HCT116 (cell line): ENCODE measurements at regions not wholly inside any gene's neighbourhood (a gene's known extent, or its start where the extent isn't known, plus 50 kb on each side); places are given as distances from the start of the nearest gene placed in this dataset.

Experiments used
- ATAC-seq: fragments of 200-7000 bp; cut with Tn5 transposase; 2 replicates; pipeline ENCODE4 v1.9.1; 2020; ENCODE audit warnings: mild to moderate bottlenecking, moderate library complexity
- BruUV-seq: library from RNA; stranded (reverse); fragments of 400-500 nt; replicated peaks from 2 replicates; lab custom pipeline; 2021; lab: Mats Ljungman, UMichigan
- CTCF ChIA-PET: fragments of 300-600 bp; sonication (Branson Sonifier 250); formaldehyde crosslinking; loops from one replicate; lab custom pipeline; 2021; ENCODE audit warnings: antibody characterized with exemption; lab: Charles Lee
- POLR2A ChIA-PET: fragments of 300-600, 350-600 bp; sonication (Branson Sonifier 250); formaldehyde crosslinking; loops from one replicate; lab custom pipeline; 2021; ENCODE audit warnings: antibody characterized with exemption; lab: Charles Lee
- RAD21 ChIA-PET, 2 experiments: fragments of 300-600 bp; sonication (Branson Sonifier 250); formaldehyde crosslinking; loops; one replicate each; lab custom pipeline; 2023; ENCODE audit warnings: low total read pairs in 2 of 2; ENCODE audit not compliant: uncharacterized antibody in 2 of 2, unreplicated experiment in 2 of 2, low non-redundant PET in 1 of 2; lab: Charles Lee
- DNase-seq: peaks from one replicate; pipeline ENCODE4 v3.0.0-alpha.2; 2010; ENCODE audit warnings: low read depth, low spot score
- H2AFZ ChIP-seq: fragments of 200-600 bp; shearing (Covaris generic), sonication (generic); 2 replicates; pipeline ENCODE4 v1.6.1; 2017; ENCODE audit warnings: low read depth, mixed run types, mixed read lengths, antibody characterized with exemption, low read length; ENCODE audit not compliant: poor library complexity, severe bottlenecking
- H3K27ac ChIP-seq: 2 replicates; pipeline ENCODE4 v1.5.1; 2012; ENCODE audit warnings: low read depth, low read length
- H3K27me3 ChIP-seq: fragments of 200-600 bp; sonication (generic); 2 replicates; pipeline ENCODE4 v1.6.1; 2016; ENCODE audit warnings: mixed run types, low read length, mixed read lengths; ENCODE audit not compliant: insufficient read depth
- H3K36me3 ChIP-seq, 2 experiments: fragments of 200-500 bp in 1 of 2; fragments of 200-600 bp in 1 of 2; sonication (Bioruptor generic) in 1 of 2; sonication (generic) in 1 of 2; 2 replicates each; pipeline versions ENCODE4 v1.5.1 to v1.6.1; 2014 to 2016; ENCODE audit warnings: low read length in 2 of 2, inconsistent platforms in 1 of 2, mixed read lengths in 1 of 2, mixed run types in 1 of 2; ENCODE audit not compliant: insufficient read depth in 2 of 2, control insufficient read depth in 1 of 2
- H3K4me1 ChIP-seq, 2 experiments: fragments of 200-600 bp in 1 of 2; sonication (generic) in 1 of 2; 2 replicates each; pipeline versions ENCODE4 v1.5.1 to v1.6.1; 2012 to 2017; ENCODE audit warnings: low read length in 2 of 2, inconsistent platforms in 1 of 2, mild to moderate bottlenecking in 1 of 2, mixed read lengths in 1 of 2, mixed run types in 1 of 2, moderate library complexity in 1 of 2; ENCODE audit not compliant: insufficient read depth in 2 of 2, control insufficient read depth in 1 of 2
- H3K4me2 ChIP-seq: fragments of 200-600 bp; sonication (generic); 2 replicates; pipeline ENCODE4 v1.6.1; 2017; ENCODE audit warnings: mixed run types, low read length, mixed read lengths
- H3K4me3 ChIP-seq, 2 experiments: fragments of 200-600 bp in 1 of 2; sonication (generic) in 1 of 2; replicated peaks in 1 of 2; 2 replicates each; pipeline ENCODE4 v1.5.1; 2011 to 2016; ENCODE audit warnings: low read length in 2 of 2, control low read depth in 1 of 2, low read depth in 1 of 2, mild to moderate bottlenecking in 1 of 2, mixed read lengths in 1 of 2, mixed run types in 1 of 2
- H3K79me2 ChIP-seq: fragments of 200-600 bp; sonication (generic); 2 replicates; pipeline ENCODE4 v1.6.1; 2017; ENCODE audit warnings: mild to moderate bottlenecking, mixed run types, low read length, moderate library complexity, mixed read lengths; ENCODE audit not compliant: insufficient read depth
- H3K9ac ChIP-seq: fragments of 200-600 bp; sonication (generic); 2 replicates; pipeline ENCODE4 v1.6.1; 2016; ENCODE audit warnings: low read length, mixed read lengths
- H3K9me2 ChIP-seq: fragments of 200-600 bp; sonication (generic), shearing (Covaris generic); 2 replicates; pipeline ENCODE4 v1.6.1; 2017; ENCODE audit warnings: mixed run types, mild to moderate bottlenecking, moderate library complexity; ENCODE audit not compliant: insufficient read depth
- H3K9me3 ChIP-seq, 2 experiments: fragments of 200-500 bp in 1 of 2; fragments of 200-600 bp in 1 of 2; sonication (Bioruptor generic) in 1 of 2; sonication (generic) in 1 of 2; 2 replicates each; pipeline ENCODE4 v1.6.1; 2014 to 2017; ENCODE audit warnings: low read length in 2 of 2, mixed read lengths in 2 of 2, inconsistent platforms in 1 of 2, low read depth in 1 of 2, mild to moderate bottlenecking in 1 of 2, mixed run types in 1 of 2, moderate library complexity in 1 of 2; ENCODE audit not compliant: control insufficient read depth in 1 of 2, insufficient read depth in 1 of 2
- H4K20me1 ChIP-seq: fragments of 200-600 bp; sonication (generic), shearing (Covaris generic); 2 replicates; pipeline ENCODE4 v1.6.1; 2017; ENCODE audit warnings: mixed run types, mild to moderate bottlenecking, moderate library complexity; ENCODE audit not compliant: insufficient read depth
- CBX3 ChIP-seq: IDR thresholded peaks from 2 replicates; pipeline ENCODE4 v1.6.1; 2012; ENCODE audit warnings: low read depth
- CEBPB ChIP-seq: IDR thresholded peaks from 2 replicates; pipeline ENCODE4 v1.6.1; 2012; ENCODE audit warnings: low read depth
- EGR1 ChIP-seq: IDR thresholded peaks from 2 replicates; pipeline ENCODE4 v1.6.1; 2012; ENCODE audit warnings: low read depth
- ELF1 ChIP-seq: IDR thresholded peaks from 2 replicates; pipeline ENCODE4 v1.6.1; 2012; ENCODE audit warnings: low read depth, borderline replicate concordance
- EZH2 ChIP-seq: fragments of 200-600 bp; sonication (generic); IDR thresholded peaks from 2 replicates; pipeline ENCODE4 v1.6.1; 2017; ENCODE audit warnings: antibody characterized with exemption, mixed run types
- EZH2phosphoT487 ChIP-seq: fragments of 200-600 bp; IDR thresholded peaks from 2 replicates; pipeline ENCODE4 v1.6.1; 2018; ENCODE audit warnings: antibody characterized with exemption, borderline replicate concordance
- JUND ChIP-seq: IDR thresholded peaks from 2 replicates; pipeline ENCODE4 v1.6.1; 2012
- POLR2A ChIP-seq: IDR thresholded peaks from 2 replicates; pipeline ENCODE4 v1.7.0; 2011; ENCODE audit warnings: borderline replicate concordance; ENCODE audit not compliant: insufficient read depth, insufficient read length; ENCODE audit errors: extremely low read depth
- POLR2AphosphoS5 ChIP-seq: IDR thresholded peaks from 2 replicates; pipeline ENCODE4 v1.6.1; 2011; ENCODE audit warnings: mild to moderate bottlenecking, low read depth, low read length, moderate library complexity
- RAD21 ChIP-seq: IDR thresholded peaks from 2 replicates; pipeline ENCODE4 v1.6.1; 2012; ENCODE audit warnings: low read depth, mild to moderate bottlenecking
- SIN3A ChIP-seq: IDR thresholded peaks from 2 replicates; pipeline ENCODE4 v1.6.1; 2012; ENCODE audit warnings: low read depth
- SP1 ChIP-seq: IDR thresholded peaks from 2 replicates; pipeline ENCODE4 v1.6.1; 2012; ENCODE audit warnings: low read depth
- SRF ChIP-seq: IDR thresholded peaks from 2 replicates; pipeline ENCODE4 v1.6.1; 2012; ENCODE audit warnings: low read depth
- TCF7L2 ChIP-seq: IDR thresholded peaks from 2 replicates; pipeline ENCODE4 v1.7.0; 2011; ENCODE audit warnings: borderline replicate concordance, inconsistent platforms; ENCODE audit not compliant: insufficient read depth, insufficient read length; ENCODE audit errors: extremely low read depth
- YY1 ChIP-seq: IDR thresholded peaks from 2 replicates; pipeline ENCODE4 v1.6.1; 2011; ENCODE audit warnings: low read length, low read depth, moderate library complexity, mild to moderate bottlenecking; ENCODE audit not compliant: insufficient replicate concordance; ENCODE audit errors: extremely low read depth
- ZNF274 ChIP-seq: fragments of 200-500 bp; sonication (Bioruptor generic); IDR thresholded peaks from 2 replicates; pipeline ENCODE4 v1.6.1; 2014; ENCODE audit warnings: mild to moderate bottlenecking, low read depth, low read length, inconsistent platforms
- intact Hi-C: fragments of 100-400 bp; cut with micrococcal nuclease; formaldehyde crosslinking; loops from 2 replicates; pipeline ENCODE4 v1.10.0; 2022
- TF ChIP-seq, protein P1 (sequence below): IDR thresholded peaks from 2 replicates; pipeline ENCODE4 v1.6.1; 2012
- TF ChIP-seq, protein P2 (sequence below): IDR thresholded peaks from 2 replicates; pipeline ENCODE4 v1.6.1; 2012
- TF ChIP-seq, protein P3 (sequence below): IDR thresholded peaks from 2 replicates; pipeline ENCODE4 v1.6.1; 2011; ENCODE audit warnings: mild to moderate bottlenecking, low read length, moderate library complexity; ENCODE audit not compliant: insufficient replicate concordance; ENCODE audit errors: extremely low read depth
- TF ChIP-seq, protein P4 (sequence below): IDR thresholded peaks from 2 replicates; pipeline ENCODE4 v1.6.1; 2012; ENCODE audit warnings: low read depth

DNA sequence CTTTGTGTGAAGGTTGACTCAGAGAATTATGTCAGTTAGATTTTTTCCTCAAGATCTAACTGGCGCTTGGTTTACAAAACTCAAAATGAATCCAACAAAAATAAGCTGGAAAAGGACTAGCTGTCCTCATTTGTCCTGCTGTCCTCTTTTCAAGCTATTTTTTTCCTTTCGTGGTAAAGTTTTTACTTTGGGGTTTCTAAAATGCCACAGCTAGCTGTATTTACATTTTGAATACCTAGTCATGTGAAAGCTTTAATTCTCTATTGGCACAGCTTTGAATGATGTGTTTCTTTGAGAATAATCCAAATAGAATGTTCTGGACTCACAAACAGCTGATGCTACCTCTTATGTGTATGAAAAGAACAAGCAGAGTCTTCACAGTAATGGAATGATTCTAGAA is 673.6 kb upstream of the NR5A2 start:
- no peak overlapping the region for H3K4me3 ChIP-seq
- no peaks in the 10 kb centered on the region for H4K20me1 ChIP-seq
- no peaks in the 10 kb centered on the region for H3K9me3 ChIP-seq
- ATAC-seq (no peak), DNase-seq (no peak)
- CTCF ChIA-PET: no interaction called here
- no peaks in the 10 kb centered on the region for H3K4me1 ChIP-seq
- BruUV-seq: no TSS peak
- intact Hi-C loops: no loop called here
- POLR2A ChIA-PET: no interaction called here
- no peaks in the 10 kb centered on the region for H3K9me2 ChIP-seq
- H3K27me3 ChIP-seq: no peaks in the 10 kb centered on the region
- H3K9ac ChIP-seq: no peak overlapping the region
- H3K27ac ChIP-seq: no peak overlapping the region
- H3K79me2 ChIP-seq: no peaks in the 10 kb centered on the region
- TF ChIP-seq, protein P1, sequence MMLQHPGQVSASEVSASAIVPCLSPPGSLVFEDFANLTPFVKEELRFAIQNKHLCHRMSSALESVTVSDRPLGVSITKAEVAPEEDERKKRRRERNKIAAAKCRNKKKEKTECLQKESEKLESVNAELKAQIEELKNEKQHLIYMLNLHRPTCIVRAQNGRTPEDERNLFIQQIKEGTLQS: no peak
- TF ChIP-seq RAD21 (no peak), EZH2 (no peak), SRF (no peak), CEBPB (no peak), SP1 (no peak), TCF7L2 (no peak), ELF1 (no peak), POLR2A (no peak), CBX3 (no peak), SIN3A (no peak), ZNF274 (no peak), JUND (no peak), POLR2AphosphoS5 (no peak), EZH2phosphoT487 (no peak), YY1 (no peak), EGR1 (no peak)
- TF ChIP-seq, protein P2, sequence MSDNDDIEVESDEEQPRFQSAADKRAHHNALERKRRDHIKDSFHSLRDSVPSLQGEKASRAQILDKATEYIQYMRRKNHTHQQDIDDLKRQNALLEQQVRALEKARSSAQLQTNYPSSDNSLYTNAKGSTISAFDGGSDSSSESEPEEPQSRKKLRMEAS: no peak
- TF ChIP-seq, protein P3, sequence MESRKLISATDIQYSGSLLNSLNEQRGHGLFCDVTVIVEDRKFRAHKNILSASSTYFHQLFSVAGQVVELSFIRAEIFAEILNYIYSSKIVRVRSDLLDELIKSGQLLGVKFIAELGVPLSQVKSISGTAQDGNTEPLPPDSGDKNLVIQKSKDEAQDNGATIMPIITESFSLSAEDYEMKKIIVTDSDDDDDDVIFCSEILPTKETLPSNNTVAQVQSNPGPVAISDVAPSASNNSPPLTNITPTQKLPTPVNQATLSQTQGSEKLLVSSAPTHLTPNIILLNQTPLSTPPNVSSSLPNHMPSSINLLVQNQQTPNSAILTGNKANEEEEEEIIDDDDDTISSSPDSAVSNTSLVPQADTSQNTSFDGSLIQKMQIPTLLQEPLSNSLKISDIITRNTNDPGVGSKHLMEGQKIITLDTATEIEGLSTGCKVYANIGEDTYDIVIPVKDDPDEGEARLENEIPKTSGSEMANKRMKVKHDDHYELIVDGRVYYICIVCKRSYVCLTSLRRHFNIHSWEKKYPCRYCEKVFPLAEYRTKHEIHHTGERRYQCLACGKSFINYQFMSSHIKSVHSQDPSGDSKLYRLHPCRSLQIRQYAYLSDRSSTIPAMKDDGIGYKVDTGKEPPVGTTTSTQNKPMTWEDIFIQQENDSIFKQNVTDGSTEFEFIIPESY: no peak
- TF ChIP-seq, protein P4, sequence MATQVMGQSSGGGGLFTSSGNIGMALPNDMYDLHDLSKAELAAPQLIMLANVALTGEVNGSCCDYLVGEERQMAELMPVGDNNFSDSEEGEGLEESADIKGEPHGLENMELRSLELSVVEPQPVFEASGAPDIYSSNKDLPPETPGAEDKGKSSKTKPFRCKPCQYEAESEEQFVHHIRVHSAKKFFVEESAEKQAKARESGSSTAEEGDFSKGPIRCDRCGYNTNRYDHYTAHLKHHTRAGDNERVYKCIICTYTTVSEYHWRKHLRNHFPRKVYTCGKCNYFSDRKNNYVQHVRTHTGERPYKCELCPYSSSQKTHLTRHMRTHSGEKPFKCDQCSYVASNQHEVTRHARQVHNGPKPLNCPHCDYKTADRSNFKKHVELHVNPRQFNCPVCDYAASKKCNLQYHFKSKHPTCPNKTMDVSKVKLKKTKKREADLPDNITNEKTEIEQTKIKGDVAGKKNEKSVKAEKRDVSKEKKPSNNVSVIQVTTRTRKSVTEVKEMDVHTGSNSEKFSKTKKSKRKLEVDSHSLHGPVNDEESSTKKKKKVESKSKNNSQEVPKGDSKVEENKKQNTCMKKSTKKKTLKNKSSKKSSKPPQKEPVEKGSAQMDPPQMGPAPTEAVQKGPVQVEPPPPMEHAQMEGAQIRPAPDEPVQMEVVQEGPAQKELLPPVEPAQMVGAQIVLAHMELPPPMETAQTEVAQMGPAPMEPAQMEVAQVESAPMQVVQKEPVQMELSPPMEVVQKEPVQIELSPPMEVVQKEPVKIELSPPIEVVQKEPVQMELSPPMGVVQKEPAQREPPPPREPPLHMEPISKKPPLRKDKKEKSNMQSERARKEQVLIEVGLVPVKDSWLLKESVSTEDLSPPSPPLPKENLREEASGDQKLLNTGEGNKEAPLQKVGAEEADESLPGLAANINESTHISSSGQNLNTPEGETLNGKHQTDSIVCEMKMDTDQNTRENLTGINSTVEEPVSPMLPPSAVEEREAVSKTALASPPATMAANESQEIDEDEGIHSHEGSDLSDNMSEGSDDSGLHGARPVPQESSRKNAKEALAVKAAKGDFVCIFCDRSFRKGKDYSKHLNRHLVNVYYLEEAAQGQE: no peak
- H3K4me2 ChIP-seq: no peak overlapping the region
- H2AFZ ChIP-seq: no peak overlapping the region
- RAD21 ChIA-PET: no interaction called here
- no peaks in the 10 kb centered on the region for H3K36me3 ChIP-seq
